Lower lobe of right lung (tissue), 2 donors: ENCODE measurements at regions not wholly inside any gene's neighbourhood (a gene's known extent, or its start where the extent isn't known, plus 50 kb on each side); places are given as distances from the start of the nearest gene placed in this dataset.

Source experiments
- ATAC-seq, 2 donors: fragments of 200-7000 bp; cut with Tn5 transposase; one replicate each; pipeline ENCODE4 v1.9.1; 2020 to 2022; ENCODE audit warnings: mild to moderate bottlenecking in 2 of 2, moderate library complexity in 2 of 2
- DNase-seq: peaks from one replicate; pipeline ENCODE4 v3.0.0-alpha.2; 2020
- H3K27ac ChIP-seq: fragments of 200-600 bp; one replicate; pipeline ENCODE4 v1.8.0; 2022
- H3K27me3 ChIP-seq: fragments of 200-600 bp; one replicate; pipeline ENCODE4 v1.8.0; 2022; ENCODE audit warnings: low read depth
- H3K36me3 ChIP-seq: fragments of 200-600 bp; one replicate; pipeline ENCODE4 v1.8.0; 2022; ENCODE audit warnings: mild to moderate bottlenecking
- H3K4me1 ChIP-seq: fragments of 200-600 bp; one replicate; pipeline ENCODE4 v1.8.0; 2022
- H3K4me3 ChIP-seq: fragments of 200-600 bp; one replicate; pipeline ENCODE4 v1.8.0; 2022; ENCODE audit warnings: mild to moderate bottlenecking
- H3K9me3 ChIP-seq: fragments of 200-600 bp; one replicate; pipeline ENCODE4 v1.8.0; 2022
- CTCF ChIP-seq: fragments of 200-600 bp; IDR thresholded peaks from one replicate; pipeline ENCODE4 v1.8.0; 2022; ENCODE audit warnings: antibody characterized with exemption, mild to moderate bottlenecking
- intact Hi-C: fragments of 100-400 bp; cut with DNase I; formaldehyde crosslinking; loops from one replicate; pipeline ENCODE4 v1.11.0; 2022
- donor health status: DM: no; HTN: yes; CAD: no; lungs with severe emphysema.

GRCh38 chr2:146031158-146031557, 1511.2 kb upstream of the ZEB2 start:
- H3K36me3 ChIP-seq: no peaks in the 10 kb centered on the region
- intact Hi-C loops: no loop called here
- ATAC-seq (no peak), DNase-seq (no peak)
- no peaks in the 10 kb centered on the region for H3K4me1 ChIP-seq
- H3K27me3 ChIP-seq: no peaks in the 10 kb centered on the region
- no peak overlapping the region for H3K27ac ChIP-seq
- no peaks in the 10 kb centered on the region for H3K9me3 ChIP-seq
- no peak overlapping the region for H3K4me3 ChIP-seq
- no peak for TF ChIP-seq CTCF

GRCh38 chr2:146027156-146027555, 1507.2 kb upstream of the ZEB2 start:
- TF ChIP-seq CTCF: no peak
- DNase-seq (no peak), ATAC-seq (no peak)

GRCh38 chr2:146025519-146025918, 1505.6 kb upstream of the ZEB2 start:
- intact Hi-C loops: no loop called here
- Histone ChIP-seq H3K36me3 (no peaks in the 10 kb centered on the region), H3K4me3 (no peak overlapping the region), H3K9me3 (no peaks in the 10 kb centered on the region), H3K4me1 (no peaks in the 10 kb centered on the region), H3K27ac (no peak overlapping the region), H3K27me3 (no peaks in the 10 kb centered on the region)
- ATAC-seq: no peak
- no peak for DNase-seq
- TF ChIP-seq CTCF: no peak

More at GRCh38 chr2:146027156-146027555, 1507.2 kb upstream of the ZEB2 start:
- Histone ChIP-seq H3K4me1 (no peaks in the 10 kb centered on the region), H3K27me3 (no peaks in the 10 kb centered on the region), H3K9me3 (no peaks in the 10 kb centered on the region), H3K27ac (no peak overlapping the region), H3K4me3 (no peak overlapping the region), H3K36me3 (no peaks in the 10 kb centered on the region)
- intact Hi-C loops: no loop called here

- intact Hi-C loops: no loop called here
- Histone ChIP-seq H3K27me3 (no peaks in the 10 kb centered on the region), H3K36me3 (no peaks in the 10 kb centered on the region), H3K9me3 (no peaks in the 10 kb centered on the region), H3K4me3 (no peak overlapping the region), H3K4me1 (no peaks in the 10 kb centered on the region), H3K27ac (no peak overlapping the region)
- ATAC-seq (no peak), DNase-seq (no peak)
- TF ChIP-seq CTCF: no peak
These were observed 1504.4 kb upstream of the ZEB2 start for GRCh38 chr2:146024212-146024743.

- no peak for ATAC-seq
- H3K4me3 ChIP-seq: no peak overlapping the region
- no peak for TF ChIP-seq CTCF
- H3K9me3 ChIP-seq: no peaks in the 10 kb centered on the region
- H3K36me3 ChIP-seq: no peaks in the 10 kb centered on the region
- no peak for DNase-seq
- no peaks in the 10 kb centered on the region for H3K27me3 ChIP-seq
- no peak overlapping the region for H3K27ac ChIP-seq
- intact Hi-C loops: no loop called here
- no peaks in the 10 kb centered on the region for H3K4me1 ChIP-seq
These were observed 1484.5 kb upstream of the ZEB2 start for GRCh38 chr2:146004462-146004861.

DNA sequence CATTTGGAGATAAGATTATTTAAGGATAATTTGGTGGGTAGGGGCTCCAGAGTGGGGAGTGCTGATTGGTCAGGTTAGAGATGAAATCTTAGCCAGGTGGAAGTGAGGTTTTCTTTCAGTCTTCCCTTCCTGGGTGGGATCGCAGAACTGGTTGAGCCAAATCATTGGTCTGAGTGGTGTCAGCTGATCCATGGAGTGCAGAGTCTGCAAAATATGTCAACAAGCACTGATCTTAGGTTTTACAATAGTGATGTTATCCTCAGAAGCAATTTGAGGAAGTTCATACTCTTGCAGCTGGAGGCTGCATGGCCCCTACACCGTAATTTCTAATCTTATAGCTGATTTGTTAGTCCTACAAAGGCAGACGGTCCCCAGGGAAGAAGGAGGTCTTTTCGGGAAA, 1483.4 kb upstream of the ZEB2 start:
- no peak overlapping the region for H3K27ac ChIP-seq
- intact Hi-C loops: no loop called here

More for the DNA sequence above, 1483.4 kb upstream of the ZEB2 start:
- ATAC-seq: no peak
- no peak for TF ChIP-seq CTCF
- no peak overlapping the region for H3K4me3 ChIP-seq
- no peaks in the 10 kb centered on the region for H3K36me3 ChIP-seq
- no peaks in the 10 kb centered on the region for H3K4me1 ChIP-seq
- H3K9me3 ChIP-seq: no peaks in the 10 kb centered on the region
- H3K27me3 ChIP-seq: no peaks in the 10 kb centered on the region
- no peak for DNase-seq
